Suprapubic skin (tissue), 4 donors: ENCODE measurements at regions not wholly inside any gene's neighbourhood (a gene's known extent, or its start where the extent isn't known, plus 50 kb on each side); places are given as distances from the start of the nearest gene placed in this dataset.

Source experiments
- CTCF ChIP-seq, 2 donors: fragments of 200-600 bp in 1 of 2; fragments of 450-650 bp in 1 of 2; sonication (generic) in 1 of 2; IDR thresholded peaks; one replicate each; pipeline ENCODE4 v1.5.1; 2016 to 2019; ENCODE audit warnings: antibody characterized with exemption in 2 of 2, mild to moderate bottlenecking in 1 of 2, moderate library complexity in 1 of 2
- EP300 ChIP-seq: sonication (generic); formaldehyde crosslinking; IDR thresholded peaks from one replicate; pipeline ENCODE4 v1.6.1; 2017; ENCODE audit warnings: antibody characterized with exemption
- POLR2AphosphoS5 ChIP-seq, 3 donors: sonication (generic); formaldehyde crosslinking; IDR thresholded peaks; one replicate each; pipeline ENCODE4 v1.6.1; 2017; ENCODE audit warnings: antibody characterized with exemption in 3 of 3

GRCh38 chr15:39202641-39203040 lies 378.2 kb upstream of the THBS1 start:
- TF ChIP-seq CTCF (IDR thresholded peaks at IDR 0.05): no peak
- no peak for TF ChIP-seq EP300
- TF ChIP-seq POLR2AphosphoS5 (IDR thresholded peaks at IDR 0.05): no peak
